DMS153 treated with DMSO at 0.1 percent for 48 hours (cell line): ENCODE measurements at regions not wholly inside any gene's neighbourhood (a gene's known extent, or its start where the extent isn't known, plus 50 kb on each side); places are given as distances from the start of the nearest gene placed in this dataset.
"Not testable (repeated sequence)": the region's sequence is repeated elsewhere in the genome, so short reads cannot be mapped to it uniquely, and the experiment has no call there.

Source experiments
- DNase-seq: peaks from one replicate; lab custom pipeline; 2025; ENCODE audit not compliant: unreplicated experiment; lab: John Stamatoyannopoulos, UW

GRCh38 chr1:220475608-220476007 is 52.3 kb upstream of the MARK1 start:
- DNase-seq = not testable (repeated sequence)

GRCh38 chr1:220475141-220475540 is 52.8 kb upstream of the MARK1 start:
- not testable (repeated sequence) for DNase-seq

GRCh38 chr1:220473440-220473839 is 54.5 kb upstream of the MARK1 start:
- no peak for DNase-seq

- DNase-seq = no peak
Observed at GRCh38 chr1:220462752-220463151, 65.2 kb upstream of the MARK1 start.

- DNase-seq = no peak
Observed at GRCh38 chr1:220458936-220459335, 69.0 kb upstream of the MARK1 start.

- no peak for DNase-seq
Observed at GRCh38 chr1:220457957-220458609, 69.9 kb upstream of the MARK1 start.

- no peak for DNase-seq
Observed at GRCh38 chr1:220455559-220455958, 72.4 kb upstream of the MARK1 start.

GRCh38 chr1:220454155-220454777 is 73.7 kb upstream of the MARK1 start:
- no peak for DNase-seq

GRCh38 chr1:220453371-220453770 is 74.6 kb upstream of the MARK1 start:
- no peak for DNase-seq

GRCh38 chr1:220451532-220451931 is 76.4 kb upstream of the MARK1 start:
- no peak for DNase-seq

GRCh38 chr1:220450927-220451326 is 77.0 kb upstream of the MARK1 start:
- DNase-seq = no peak

- DNase-seq = no peak
Observed at GRCh38 chr1:220448217-220448616, 79.7 kb upstream of the MARK1 start.

- DNase-seq = not testable (repeated sequence)
Observed at GRCh38 chr1:220444586-220444985, 83.3 kb upstream of the MARK1 start.

- no peak for DNase-seq
Observed at GRCh38 chr1:220441211-220441610, 86.7 kb upstream of the MARK1 start.

GRCh38 chr1:220438741-220439140 is 89.2 kb upstream of the MARK1 start:
- no peak for DNase-seq

GRCh38 chr1:220432408-220432807 is 95.5 kb upstream of the MARK1 start:
- no peak for DNase-seq

- DNase-seq = no peak
Observed at GRCh38 chr1:220431554-220432239, 96.2 kb upstream of the MARK1 start.

GRCh38 chr1:220430586-220430985 is 97.3 kb upstream of the MARK1 start:
- DNase-seq = no peak

- DNase-seq = no peak
Observed at GRCh38 chr1:220430059-220430458, 97.9 kb upstream of the MARK1 start.

- no peak for DNase-seq
Observed at GRCh38 chr1:220426989-220427388, 100.9 kb upstream of the MARK1 start.

GRCh38 chr1:220425852-220426251 is 102.1 kb upstream of the MARK1 start:
- no peak for DNase-seq

- DNase-seq = no peak
Observed at GRCh38 chr1:220421508-220421907, 106.4 kb upstream of the MARK1 start.
